ENCODE measurements at regions not wholly inside any gene's neighbourhood (a gene's known extent, or its start where the extent isn't known, plus 50 kb on each side); places are given as distances from the start of the nearest gene placed in this dataset.

DNA sequence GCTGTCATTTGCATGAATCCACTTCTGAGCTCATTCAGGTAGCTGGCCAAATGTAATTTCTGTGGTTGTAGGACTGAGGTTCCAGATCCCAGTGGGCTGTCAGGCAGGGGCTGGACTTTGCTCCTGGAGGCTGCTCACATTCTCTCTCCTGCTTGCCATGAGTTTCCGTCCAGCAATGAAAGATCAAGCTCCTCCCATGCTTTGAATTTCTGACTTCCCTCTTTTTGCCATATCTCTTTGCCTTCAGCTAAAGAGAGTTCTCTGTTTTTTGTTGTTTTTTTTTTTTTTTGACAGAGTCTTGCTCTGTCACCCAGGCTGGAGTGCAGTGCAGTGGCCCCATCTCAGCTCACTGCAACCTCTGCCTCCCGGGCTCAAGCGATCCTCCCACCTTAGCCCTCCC lies 76.9 kb downstream of the ING1 start:
- TF ChIP-seq, protein P1, sequence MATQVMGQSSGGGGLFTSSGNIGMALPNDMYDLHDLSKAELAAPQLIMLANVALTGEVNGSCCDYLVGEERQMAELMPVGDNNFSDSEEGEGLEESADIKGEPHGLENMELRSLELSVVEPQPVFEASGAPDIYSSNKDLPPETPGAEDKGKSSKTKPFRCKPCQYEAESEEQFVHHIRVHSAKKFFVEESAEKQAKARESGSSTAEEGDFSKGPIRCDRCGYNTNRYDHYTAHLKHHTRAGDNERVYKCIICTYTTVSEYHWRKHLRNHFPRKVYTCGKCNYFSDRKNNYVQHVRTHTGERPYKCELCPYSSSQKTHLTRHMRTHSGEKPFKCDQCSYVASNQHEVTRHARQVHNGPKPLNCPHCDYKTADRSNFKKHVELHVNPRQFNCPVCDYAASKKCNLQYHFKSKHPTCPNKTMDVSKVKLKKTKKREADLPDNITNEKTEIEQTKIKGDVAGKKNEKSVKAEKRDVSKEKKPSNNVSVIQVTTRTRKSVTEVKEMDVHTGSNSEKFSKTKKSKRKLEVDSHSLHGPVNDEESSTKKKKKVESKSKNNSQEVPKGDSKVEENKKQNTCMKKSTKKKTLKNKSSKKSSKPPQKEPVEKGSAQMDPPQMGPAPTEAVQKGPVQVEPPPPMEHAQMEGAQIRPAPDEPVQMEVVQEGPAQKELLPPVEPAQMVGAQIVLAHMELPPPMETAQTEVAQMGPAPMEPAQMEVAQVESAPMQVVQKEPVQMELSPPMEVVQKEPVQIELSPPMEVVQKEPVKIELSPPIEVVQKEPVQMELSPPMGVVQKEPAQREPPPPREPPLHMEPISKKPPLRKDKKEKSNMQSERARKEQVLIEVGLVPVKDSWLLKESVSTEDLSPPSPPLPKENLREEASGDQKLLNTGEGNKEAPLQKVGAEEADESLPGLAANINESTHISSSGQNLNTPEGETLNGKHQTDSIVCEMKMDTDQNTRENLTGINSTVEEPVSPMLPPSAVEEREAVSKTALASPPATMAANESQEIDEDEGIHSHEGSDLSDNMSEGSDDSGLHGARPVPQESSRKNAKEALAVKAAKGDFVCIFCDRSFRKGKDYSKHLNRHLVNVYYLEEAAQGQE (IDR thresholded peaks at IDR 0.05; ENCODE audit: low read depth, low read length) = no peak
- TF ChIP-seq EP300 (IDR thresholded peaks at IDR 0.05; ENCODE audit: borderline replicate concordance in 1 of 2, low read depth in 1 of 2, low read length in 1 of 2) = no peak
- TF ChIP-seq TAF1 (IDR thresholded peaks at IDR 0.05; ENCODE audit: borderline replicate concordance, low read depth, low read length) = no peak

Measured in SK-N-SH (cell line).